ENCODE measurements at regions not wholly inside any gene's neighbourhood (a gene's known extent, or its start where the extent isn't known, plus 50 kb on each side); places are given as distances from the start of the nearest gene placed in this dataset.

DNA sequence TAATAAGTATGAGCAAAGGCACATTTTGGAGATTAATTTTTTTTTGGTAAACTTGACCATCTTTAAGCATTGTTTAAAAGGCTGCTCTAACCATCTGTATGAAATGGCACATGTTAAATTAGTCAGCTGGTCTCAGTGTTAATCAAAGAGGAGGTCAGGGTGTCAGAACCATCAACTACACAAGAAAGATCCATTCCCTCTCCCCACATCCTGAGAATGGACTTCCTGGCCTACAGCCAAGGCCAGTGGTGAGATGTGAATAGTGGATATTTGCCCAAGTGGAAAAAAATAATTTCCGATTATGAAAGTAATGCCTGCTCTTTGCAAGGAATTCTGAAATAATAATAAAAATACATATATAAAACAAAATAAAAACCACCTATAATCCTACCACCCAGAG lies 641.7 kb downstream of the NR2F2 start:
- TF ChIP-seq, protein P1, sequence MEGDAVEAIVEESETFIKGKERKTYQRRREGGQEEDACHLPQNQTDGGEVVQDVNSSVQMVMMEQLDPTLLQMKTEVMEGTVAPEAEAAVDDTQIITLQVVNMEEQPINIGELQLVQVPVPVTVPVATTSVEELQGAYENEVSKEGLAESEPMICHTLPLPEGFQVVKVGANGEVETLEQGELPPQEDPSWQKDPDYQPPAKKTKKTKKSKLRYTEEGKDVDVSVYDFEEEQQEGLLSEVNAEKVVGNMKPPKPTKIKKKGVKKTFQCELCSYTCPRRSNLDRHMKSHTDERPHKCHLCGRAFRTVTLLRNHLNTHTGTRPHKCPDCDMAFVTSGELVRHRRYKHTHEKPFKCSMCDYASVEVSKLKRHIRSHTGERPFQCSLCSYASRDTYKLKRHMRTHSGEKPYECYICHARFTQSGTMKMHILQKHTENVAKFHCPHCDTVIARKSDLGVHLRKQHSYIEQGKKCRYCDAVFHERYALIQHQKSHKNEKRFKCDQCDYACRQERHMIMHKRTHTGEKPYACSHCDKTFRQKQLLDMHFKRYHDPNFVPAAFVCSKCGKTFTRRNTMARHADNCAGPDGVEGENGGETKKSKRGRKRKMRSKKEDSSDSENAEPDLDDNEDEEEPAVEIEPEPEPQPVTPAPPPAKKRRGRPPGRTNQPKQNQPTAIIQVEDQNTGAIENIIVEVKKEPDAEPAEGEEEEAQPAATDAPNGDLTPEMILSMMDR (IDR thresholded peaks at IDR 0.05; ENCODE audit: low read depth, low read length, poor library complexity, severe bottlenecking) = no peak
- TF ChIP-seq EZH2phosphoT487 (IDR thresholded peaks at IDR 0.05; ENCODE audit: borderline replicate concordance, low read length) = no peak
